LNCAP (cell line): ENCODE measurements at regions not wholly inside any gene's neighbourhood (a gene's known extent, or its start where the extent isn't known, plus 50 kb on each side); places are given as distances from the start of the nearest gene placed in this dataset.

ENCODE experiments used
- CTCF ChIP-seq: fragments of 450-650 bp; IDR thresholded peaks from 2 replicates; pipeline ENCODE4 v1.5.1; 2017; ENCODE audit warnings: mild to moderate bottlenecking

DNA sequence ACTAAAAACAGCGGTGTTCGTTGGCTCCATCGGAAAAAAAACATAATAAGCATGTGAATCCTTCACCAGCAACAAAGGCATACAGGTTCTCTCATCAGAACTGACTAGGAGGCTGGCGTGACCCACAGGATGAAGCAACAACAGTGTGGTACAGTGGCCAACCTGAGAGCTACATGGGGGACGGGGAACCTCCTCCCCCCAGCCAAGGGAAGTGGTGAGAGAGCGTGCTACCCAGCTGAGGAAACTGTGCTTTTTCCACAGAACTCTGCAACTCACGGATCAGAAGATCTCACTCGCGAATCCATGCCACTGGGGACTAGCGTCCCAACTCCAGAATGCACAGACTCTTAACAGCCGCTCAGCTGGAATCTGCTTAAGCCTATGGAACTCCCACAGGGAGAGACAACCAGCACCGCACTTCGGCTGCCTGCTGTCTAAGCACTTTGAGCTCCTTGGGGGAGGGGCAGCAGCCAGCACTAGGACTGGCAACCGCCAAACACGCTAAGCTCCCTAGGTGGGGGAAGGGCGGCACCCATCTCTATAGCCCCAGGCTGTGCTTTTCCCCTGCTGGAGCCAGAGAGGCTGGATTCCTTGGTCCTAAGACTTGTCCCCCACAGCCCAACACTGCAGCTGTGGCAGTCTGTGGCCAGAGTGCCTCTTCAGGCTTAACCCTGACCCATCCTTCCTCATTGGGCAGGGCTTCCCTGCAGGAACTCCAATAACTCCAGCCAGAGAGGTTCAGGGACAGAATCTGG is 538.3 kb upstream of the BTBD3 start:
- no peak for TF ChIP-seq CTCF

- no peak for TF ChIP-seq CTCF
These were observed 537.4 kb upstream of the BTBD3 start for GRCh38 chr20:11380283-11380682.

GRCh38 chr20:11387189-11387754 is 530.4 kb upstream of the BTBD3 start:
- no peak for TF ChIP-seq CTCF

DNA sequence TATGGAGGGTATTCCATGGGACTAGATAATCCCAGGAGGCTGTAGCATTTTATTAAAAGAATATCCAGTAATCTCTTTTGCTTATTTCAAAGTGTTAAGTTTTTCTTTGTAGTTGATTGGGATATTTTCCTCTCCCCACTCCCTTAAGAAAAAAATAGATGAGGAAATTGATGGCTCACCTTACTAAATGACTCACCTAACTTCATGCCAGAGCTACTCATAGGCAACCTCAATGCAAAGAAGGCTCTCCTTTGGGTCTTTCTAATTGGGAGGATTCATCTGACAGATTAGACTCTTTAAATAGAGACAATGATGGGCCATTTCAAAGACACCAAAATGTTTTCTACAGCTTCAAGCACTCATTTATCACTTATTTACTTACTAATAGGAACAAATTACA is 528.5 kb upstream of the BTBD3 start:
- TF ChIP-seq CTCF, result no peak

GRCh38 chr20:11391591-11391990 is 526.1 kb upstream of the BTBD3 start:
- no peak for TF ChIP-seq CTCF

DNA sequence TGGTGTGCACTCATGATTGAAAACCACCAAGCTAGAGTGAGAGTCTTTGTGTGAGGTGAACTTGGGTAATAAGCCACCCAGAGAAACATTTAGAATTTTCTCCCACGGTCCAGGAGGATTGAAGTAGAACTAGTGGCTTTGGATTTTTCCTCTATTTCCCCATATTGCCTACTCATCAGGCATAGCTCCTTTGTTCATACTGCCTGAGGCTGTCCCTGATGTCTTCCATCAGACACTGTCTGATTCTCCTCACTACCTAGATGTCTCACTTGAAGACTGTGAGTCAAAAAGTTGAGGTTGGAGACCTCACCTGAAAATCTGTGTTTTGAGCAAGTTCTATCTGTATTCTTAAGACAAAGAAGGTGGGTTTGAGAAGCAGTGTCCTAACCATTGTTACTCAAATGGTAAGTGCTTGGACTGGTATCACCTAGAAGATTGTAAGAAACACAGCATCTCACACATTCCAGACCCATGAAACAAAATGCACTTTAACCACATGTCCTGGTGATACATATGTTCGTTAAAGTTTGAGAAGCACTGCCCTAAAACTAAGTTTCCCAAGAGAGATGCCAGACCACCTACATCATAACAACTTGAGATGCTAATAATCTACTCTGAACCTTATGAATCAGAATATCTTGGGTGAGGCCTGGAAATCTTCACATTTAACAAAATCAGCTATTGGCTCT is 523.4 kb upstream of the BTBD3 start:
- no peak for TF ChIP-seq CTCF

GRCh38 chr20:11395581-11395980 is 522.1 kb upstream of the BTBD3 start:
- TF ChIP-seq CTCF, result no peak
